K562 (cell line): ENCODE measurements at regions not wholly inside any gene's neighbourhood (a gene's known extent, or its start where the extent isn't known, plus 50 kb on each side); places are given as distances from the start of the nearest gene placed in this dataset.

Experiments used
- ATAC-seq: fragments of 200-7000 bp; cut with Tn5 transposase; 3 replicates; pipeline ENCODE4 v1.9.1; 2020; ENCODE audit warnings: moderate library complexity
- BruUV-seq: library from RNA; stranded (reverse); fragments of 400-500 nt; replicated peaks from 2 replicates; lab custom pipeline; 2021; lab: Mats Ljungman, UMichigan
- CTCF ChIA-PET: fragments of 300-600 bp; formaldehyde crosslinking; extraction: SDS; loops from one replicate; lab custom pipeline; 2021; ENCODE audit warnings: low intra/inter-chr PET ratio; lab: Yijun Ruan, JAX
- POLR2A ChIA-PET: fragments of 300-600, 350-650 bp; sonication (Branson Sonifier 250); formaldehyde crosslinking; extraction: SDS; loops from one replicate; lab custom pipeline; 2021; ENCODE audit warnings: antibody characterized with exemption, inconsistent platforms; lab: Yijun Ruan, JAX
- DNase-seq, 4 experiments: peaks; one replicate each; pipeline versions ENCODE4 v3.0.0 to v3.0.0-alpha.2; 2011 to 2018; ENCODE audit warnings: low spot score in 3 of 4, mixed read lengths in 3 of 4; ENCODE audit errors: extremely low read depth in 1 of 4
- FAIRE-seq: peaks from 2 replicates; lab custom pipeline; 2011; peaks lifted over from hg19 to GRCh38; lab: Jason Lieb, UNC
- H2AFZ ChIP-seq: 2 replicates; pipeline ENCODE4 v1.6.0; 2011; ENCODE audit warnings: low read depth, low read length, control low read depth, inconsistent platforms
- H3K27ac ChIP-seq: fragments of 200-600 bp; 3 replicates; pipeline ENCODE4 v1.8.0; 2011; ENCODE audit warnings: low read depth, mild to moderate bottlenecking, control low read depth, inconsistent platforms, low read length, moderate library complexity, mixed read lengths; ENCODE audit errors: extremely low read depth
- H3K27me3 ChIP-seq, 2 experiments: fragments of 300-600 bp in 1 of 2; 2 replicates in 1 of 2; 3 replicates in 1 of 2; pipeline versions ENCODE4 v1.6.0 to v1.8.0; 2011; ENCODE audit warnings: inconsistent platforms in 2 of 2, low read length in 2 of 2, mild to moderate bottlenecking in 1 of 2, mixed read lengths in 1 of 2, moderate library complexity in 1 of 2; ENCODE audit not compliant: control insufficient read depth in 2 of 2, insufficient read depth in 2 of 2
- H3K36me3 ChIP-seq: fragments of 300-600 bp; 3 replicates; pipeline ENCODE4 v1.8.0; 2011; ENCODE audit warnings: mild to moderate bottlenecking, low read length, inconsistent platforms; ENCODE audit not compliant: control insufficient read depth, insufficient read depth
- H3K4me1 ChIP-seq, 2 experiments: fragments of 200-600 bp in 1 of 2; replicated peaks in 1 of 2; 2 replicates in 1 of 2; 3 replicates in 1 of 2; pipeline versions ENCODE4 v1.5.1 to v1.8.0; 2011; ENCODE audit warnings: inconsistent platforms in 2 of 2, low read length in 2 of 2, mild to moderate bottlenecking in 1 of 2, mixed read lengths in 1 of 2, moderate library complexity in 1 of 2; ENCODE audit not compliant: control insufficient read depth in 2 of 2, insufficient read depth in 2 of 2
- H3K4me2 ChIP-seq: 2 replicates; pipeline ENCODE4 v1.6.1; 2011; ENCODE audit warnings: low read length, control low read depth, inconsistent platforms, mixed read lengths; ENCODE audit not compliant: insufficient read depth
- H3K4me3 ChIP-seq: fragments of 200-600 bp; sonication (generic), shearing (Covaris generic); 2 replicates; pipeline ENCODE4 v1.5.1; 2016; ENCODE audit warnings: control low read depth, inconsistent platforms
- H3K79me2 ChIP-seq: fragments of 200-600 bp; 3 replicates; pipeline ENCODE4 v1.8.0; 2011; ENCODE audit warnings: low read length, inconsistent platforms; ENCODE audit not compliant: control insufficient read depth, insufficient read depth
- H3K9ac ChIP-seq, 2 experiments: 2 replicates each; pipeline versions ENCODE4 v1.6.0 to v1.6.1; 2011; ENCODE audit warnings: low read depth in 2 of 2, low read length in 2 of 2, control low read depth in 1 of 2, inconsistent platforms in 1 of 2, mild to moderate bottlenecking in 1 of 2, mixed read lengths in 1 of 2; ENCODE audit not compliant: insufficient read depth in 1 of 2
- H3K9me1 ChIP-seq: one replicate; pipeline ENCODE4 v1.6.0; 2011; ENCODE audit warnings: inconsistent platforms, mild to moderate bottlenecking, low read length, moderate library complexity; ENCODE audit not compliant: control insufficient read depth, insufficient read depth
- H3K9me3 ChIP-seq: replicated peaks from 2 replicates; pipeline ENCODE4 v1.5.1; 2011; ENCODE audit warnings: low read depth, low read length, inconsistent platforms; ENCODE audit not compliant: control insufficient read depth, insufficient read depth
- H4K20me1 ChIP-seq: replicated peaks from 2 replicates; pipeline ENCODE4 v1.6.1; 2011; ENCODE audit warnings: low read length, inconsistent platforms, mixed read lengths; ENCODE audit not compliant: control insufficient read depth, insufficient read depth
- CTCFL ChIP-seq: IDR thresholded peaks from 2 replicates; pipeline ENCODE4 v1.6.1; 2011; ENCODE audit warnings: borderline replicate concordance, low read depth, mild to moderate bottlenecking, moderate library complexity, low read length; ENCODE audit not compliant: insufficient read depth, poor library complexity, severe bottlenecking
- GTF2B ChIP-seq: IDR thresholded peaks from 2 replicates; pipeline ENCODE4 v1.6.1; 2011; ENCODE audit not compliant: insufficient read length; ENCODE audit errors: extremely low read depth
- MGA ChIP-seq: fragments of 450-650 bp; IDR thresholded peaks from 2 replicates; pipeline ENCODE4 v1.6.1; 2016; ENCODE audit warnings: mild to moderate bottlenecking, moderate library complexity
- TBP ChIP-seq: optimal IDR thresholded peaks from 2 replicates; pipeline ENCODE3; 2011; ENCODE audit warnings: low read depth, low read length, improper control_type of control experiment
- WGBS: fragments of 100-300 bp; shearing (Covaris generic); methylation state at CpG from one replicate; pipeline ENCODE4 v1.1.6; 2016; ENCODE audit warnings: low coverage, mixed read lengths; ENCODE audit not compliant: insufficient coverage; ENCODE audit errors: missing lambda C conversion rate; 5-methylcytosine and 5-hydroxymethylcytosine counted together
- in situ Hi-C: fragments of 300-500 bp; cut with MboI; formaldehyde crosslinking; loops from 4 replicates; pipeline ENCODE4 v1.15.0; 2018; ENCODE audit warnings: inconsistent platforms, mixed read lengths
- intact Hi-C: fragments of 100-400 bp; cut with micrococcal nuclease; formaldehyde crosslinking; loops from 2 replicates; pipeline ENCODE4 v1.14.2; 2022

- Histone ChIP-seq H3K9ac (no peak overlapping the region), H3K9me3 (no peaks in the 10 kb centered on the region), H3K4me1 (no peaks in the 10 kb centered on the region), H3K36me3 (no peaks in the 10 kb centered on the region), H2AFZ (no peak overlapping the region), H3K4me3 (no peak overlapping the region), H3K79me2 (no peaks in the 10 kb centered on the region), H3K9me1 (no peaks in the 10 kb centered on the region), H3K27me3 (no peaks in the 10 kb centered on the region; a peak in 2 of 5 replicates), H3K4me2 (no peak overlapping the region), H4K20me1 (peaks cover 5% of the 10 kb centered on the region; the same call in 1 of the 2 replicates), H3K27ac (no peak overlapping the region)
- ATAC-seq (no peak), DNase-seq (no peak), FAIRE-seq (no peak)
- BruUV-seq, result no TSS peak
- WGBS, result 0% methylated on average over 4 of the region's 4 CpGs
- CTCF ChIA-PET, result no interaction called here
- intact Hi-C loops (no loop called here), in situ Hi-C loops (no loop called here)
- POLR2A ChIA-PET, result no interaction called here
- no peak for TF ChIP-seq GTF2B
- no peak for TF ChIP-seq TBP
- no peak for TF ChIP-seq MGA
- no peak for TF ChIP-seq CTCFL
Measured at GRCh38 chr11:45075952-45076351, 70.5 kb upstream of the PRDM11 start.
